ENCODE measurements at regions not wholly inside any gene's neighbourhood (a gene's known extent, or its start where the extent isn't known, plus 50 kb on each side); places are given as distances from the start of the nearest gene placed in this dataset.

DNA sequence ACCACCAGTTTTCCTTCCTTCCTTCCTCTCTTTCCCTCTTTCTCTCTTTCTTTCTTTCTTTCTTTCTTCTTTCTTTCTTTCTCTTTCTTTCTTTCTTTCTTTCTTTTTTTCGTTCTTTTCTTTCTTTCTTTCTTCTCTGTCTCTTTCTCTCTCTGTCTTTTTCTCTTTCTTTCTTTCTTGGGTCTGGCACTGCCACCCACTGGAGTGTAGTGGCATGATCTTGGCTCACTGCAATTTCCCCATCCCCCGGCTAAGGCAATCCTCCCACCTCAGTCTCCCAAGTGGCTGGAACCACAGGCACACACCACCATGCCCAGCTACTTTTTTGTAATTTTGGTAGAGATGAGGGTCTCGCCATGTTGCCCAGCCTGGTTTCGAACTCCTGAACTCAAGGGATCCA is 51.6 kb upstream of the NHS start:
- no peak overlapping the region for H3K27ac ChIP-seq (ENCODE audit: low read depth, low read length)
- no peak overlapping the region for H4K8ac ChIP-seq (ENCODE audit: extremely low read depth, insufficient read depth, low read length)
- no peak overlapping the region for H2BK20ac ChIP-seq (ENCODE audit: low read length)
- ChIA-PET POLR2A (ENCODE audit: partially characterized antibody) (no interaction called here), CTCF (ENCODE audit: partially characterized antibody) (interaction anchor here (0.8 to 1.4 kb wide), 2 partner anchors 11 to 81 kb away, joined by 3 to 9 read pairs; no protein-coding TSS in a partner anchor)
- H4K5ac ChIP-seq (ENCODE audit: insufficient read length, low read depth, low read length), result no peak overlapping the region
- H2BK120ac ChIP-seq (replicated peaks; ENCODE audit: low read depth, low read length), result no peak overlapping the region
- H3K79me1 ChIP-seq (ENCODE audit: low read depth, low read length), result no peaks in the 10 kb centered on the region
- no peak overlapping the region for H3K9ac ChIP-seq (replicated peaks in 1 of 4; ENCODE audit: extremely low read depth in 1 of 4, low read depth in 3 of 4, low read length in 3 of 4)
- H3K4me2 ChIP-seq (ENCODE audit: insufficient read depth in 1 of 2, low read depth in 2 of 2, low read length in 2 of 2), result no peak overlapping the region
- H3K4me1 ChIP-seq (replicated peaks in 1 of 4; ENCODE audit: control insufficient read depth in 3 of 4, insufficient read depth in 4 of 4, low read length in 3 of 4), result no peaks in the 10 kb centered on the region
- no peak overlapping the region for H3K56ac ChIP-seq (replicated peaks; ENCODE audit: insufficient read length, low read depth, low read length)
- no peak overlapping the region for H2BK12ac ChIP-seq (ENCODE audit: low read depth, low read length)
- no peaks in the 10 kb centered on the region for H3K36me3 ChIP-seq (ENCODE audit: control insufficient read depth in 2 of 4, insufficient read depth in 4 of 4, low read length in 3 of 4)
- H3K9me3 ChIP-seq (ENCODE audit: insufficient read depth in 2 of 2, low read depth in 1 of 2, low read length in 1 of 2), result no peaks in the 10 kb centered on the region
- 67% methylated on average over 3 of the region's 4 CpGs; no CpG with 5 or more reads in 1 of the 2 experiments for WGBS, 2 experiments (ENCODE audit: extremely low coverage in 1 of 2, insufficient coverage in 1 of 2, insufficient read length in 1 of 2, insufficient replicate concordance in 2 of 2, low coverage in 1 of 2, low lambda C conversion rate in 2 of 2, missing lambda C conversion rate in 1 of 2)
- H3K27me3 ChIP-seq (replicated peaks in 1 of 4; ENCODE audit: control insufficient read depth in 3 of 4, extremely low read depth in 1 of 4, insufficient read depth in 3 of 4, low read length in 3 of 4), result no peaks in the 10 kb centered on the region
- H3K4me3 ChIP-seq (ENCODE audit: extremely low read depth in 1 of 4, insufficient read depth in 2 of 4, low read depth in 3 of 4, low read length in 4 of 4), result no peak overlapping the region
- no peak overlapping the region for H2AFZ ChIP-seq (ENCODE audit: low read length)
- no peak for DNase-seq (ENCODE audit: low read depth in 1 of 2, low spot score in 2 of 2)
- TF ChIP-seq, protein P1, sequence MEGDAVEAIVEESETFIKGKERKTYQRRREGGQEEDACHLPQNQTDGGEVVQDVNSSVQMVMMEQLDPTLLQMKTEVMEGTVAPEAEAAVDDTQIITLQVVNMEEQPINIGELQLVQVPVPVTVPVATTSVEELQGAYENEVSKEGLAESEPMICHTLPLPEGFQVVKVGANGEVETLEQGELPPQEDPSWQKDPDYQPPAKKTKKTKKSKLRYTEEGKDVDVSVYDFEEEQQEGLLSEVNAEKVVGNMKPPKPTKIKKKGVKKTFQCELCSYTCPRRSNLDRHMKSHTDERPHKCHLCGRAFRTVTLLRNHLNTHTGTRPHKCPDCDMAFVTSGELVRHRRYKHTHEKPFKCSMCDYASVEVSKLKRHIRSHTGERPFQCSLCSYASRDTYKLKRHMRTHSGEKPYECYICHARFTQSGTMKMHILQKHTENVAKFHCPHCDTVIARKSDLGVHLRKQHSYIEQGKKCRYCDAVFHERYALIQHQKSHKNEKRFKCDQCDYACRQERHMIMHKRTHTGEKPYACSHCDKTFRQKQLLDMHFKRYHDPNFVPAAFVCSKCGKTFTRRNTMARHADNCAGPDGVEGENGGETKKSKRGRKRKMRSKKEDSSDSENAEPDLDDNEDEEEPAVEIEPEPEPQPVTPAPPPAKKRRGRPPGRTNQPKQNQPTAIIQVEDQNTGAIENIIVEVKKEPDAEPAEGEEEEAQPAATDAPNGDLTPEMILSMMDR (IDR thresholded peaks at IDR 0.05; ENCODE audit: control extremely low read depth in 1 of 3, insufficient read depth in 1 of 3, low read depth in 1 of 3, low read length in 3 of 3), result peak in 2 of 3 experiments; percentile 10 to 26; a peak in 2 of 4 replicates
- TF ChIP-seq HDAC6 (IDR thresholded peaks at IDR 0.05; ENCODE audit: low read depth, low read length), result no peak
- peak; percentile 41 to 57 for TF ChIP-seq RAD21 (IDR thresholded peaks at IDR 0.05 in 1 of 2, conservative IDR thresholded peaks at IDR 0.05 in 1 of 2; ENCODE audit: low read depth in 2 of 2, low read length in 2 of 2)
- no peak for TF ChIP-seq TBP (IDR thresholded peaks at IDR 0.05; ENCODE audit: low read depth, low read length)
- TF ChIP-seq CHD2 (IDR thresholded peaks at IDR 0.05; ENCODE audit: low read length), result no peak
- no peaks in the 10 kb centered on the region for H3K23me2 ChIP-seq (ENCODE audit: low read depth, low read length)
- H2AK5ac ChIP-seq (ENCODE audit: low read depth, low read length), result no peak overlapping the region
- H3K79me2 ChIP-seq (ENCODE audit: control insufficient read depth in 1 of 2, insufficient read depth in 2 of 2, low read length in 2 of 2), result no peaks in the 10 kb centered on the region
- no peak overlapping the region for H2BK5ac ChIP-seq (ENCODE audit: low read depth, low read length)
- H3K18ac ChIP-seq (ENCODE audit: extremely low read depth, low read length), result no peak overlapping the region
- no peak overlapping the region for H3K4ac ChIP-seq (replicated peaks; ENCODE audit: insufficient read length, low read depth, low read length)
- no peak overlapping the region for H3K23ac ChIP-seq (ENCODE audit: insufficient read length)
- H3K14ac ChIP-seq (ENCODE audit: insufficient read length), result no peak overlapping the region
- peak; percentile 74 for FAIRE-seq
- no peak overlapping the region for H2BK15ac ChIP-seq (ENCODE audit: low read length)
- no peaks in the 10 kb centered on the region for H4K20me1 ChIP-seq (replicated peaks in 1 of 2; ENCODE audit: control insufficient read depth in 1 of 2, insufficient read depth in 2 of 2, low read length in 2 of 2)
- H4K91ac ChIP-seq (replicated peaks; ENCODE audit: insufficient read length, low read length), result no peak overlapping the region

All from H1 (cell line).